GM12878 (cell line): ENCODE measurements at regions not wholly inside any gene's neighbourhood (a gene's known extent, or its start where the extent isn't known, plus 50 kb on each side); places are given as distances from the start of the nearest gene placed in this dataset.

ENCODE experiments used
- ATAC-seq: fragments of 200-7000 bp; cut with Tn5 transposase; 3 replicates; pipeline ENCODE4 v1.9.1; 2020; ENCODE audit warnings: mild to moderate bottlenecking, moderate library complexity
- BruUV-seq: library from RNA; stranded (reverse); fragments of 400-500 nt; replicated peaks from 2 replicates; lab custom pipeline; 2021; lab: Mats Ljungman, UMichigan
- CTCF ChIA-PET: fragments of 300-600 bp; sonication (Branson Sonifier 250); formaldehyde crosslinking; extraction: SDS; loops from one replicate; lab custom pipeline; 2021; ENCODE audit warnings: inconsistent platforms; lab: Yijun Ruan, JAX
- POLR2A ChIA-PET: fragments of 350-600 bp; formaldehyde crosslinking; extraction: SDS; loops from one replicate; lab custom pipeline; 2021; ENCODE audit warnings: inconsistent platforms; lab: Charles Lee
- RAD21 ChIA-PET: fragments of 300-600 bp; sonication (Branson Sonifier 250); formaldehyde crosslinking; loops from one replicate; lab custom pipeline; 2023; ENCODE audit warnings: antibody characterized with exemption; ENCODE audit not compliant: unreplicated experiment; lab: Charles Lee
- SMC1A ChIA-PET: fragments of 300-600 bp; sonication (Branson Sonifier 250); formaldehyde crosslinking; loops from one replicate; lab custom pipeline; 2023; ENCODE audit not compliant: unreplicated experiment, uncharacterized antibody; lab: Charles Lee
- DNase-seq: peaks from one replicate; pipeline ENCODE4 v3.0.0-alpha.2; 2011; ENCODE audit warnings: low read depth, low spot score
- FAIRE-seq: peaks from 3 replicates; lab custom pipeline; 2011; peaks lifted over from hg19 to GRCh38; lab: Jason Lieb, UNC
- H2AFZ ChIP-seq: 2 replicates; pipeline ENCODE4 v1.6.0; 2011; ENCODE audit warnings: low read depth, low read length, control low read depth; ENCODE audit not compliant: control insufficient read depth
- H3K27ac ChIP-seq: 2 replicates; pipeline ENCODE4 v1.5.1; 2011; ENCODE audit warnings: control low read depth; ENCODE audit not compliant: control insufficient read depth, insufficient read depth
- H3K27me3 ChIP-seq, 2 experiments: replicated peaks in 1 of 2; 2 replicates each; pipeline versions ENCODE4 v1.6.0 to v1.6.1; 2011; ENCODE audit warnings: low read length in 1 of 2; ENCODE audit not compliant: control insufficient read depth in 2 of 2, insufficient read depth in 2 of 2
- H3K36me3 ChIP-seq, 2 experiments: 2 replicates each; pipeline ENCODE4 v1.5.1; 2011; ENCODE audit warnings: low read length in 1 of 2; ENCODE audit not compliant: control insufficient read depth in 2 of 2, insufficient read depth in 2 of 2
- H3K4me1 ChIP-seq: 2 replicates; pipeline ENCODE4 v1.6.1; 2011; ENCODE audit warnings: mild to moderate bottlenecking, low read length, moderate library complexity, mixed read lengths; ENCODE audit not compliant: control insufficient read depth, insufficient read depth
- H3K4me2 ChIP-seq: 2 replicates; pipeline ENCODE4 v1.6.0; 2011; ENCODE audit warnings: control low read depth; ENCODE audit not compliant: control insufficient read depth, insufficient read depth
- H3K4me3 ChIP-seq: fragments of 200-600 bp; sonication (generic); 2 replicates; pipeline ENCODE4 v1.5.1; 2016
- H3K79me2 ChIP-seq: 2 replicates; pipeline ENCODE4 v1.6.0; 2011; ENCODE audit warnings: low read length; ENCODE audit not compliant: control insufficient read depth, insufficient read depth
- H3K9ac ChIP-seq: 2 replicates; pipeline ENCODE4 v1.8.0; 2011; ENCODE audit warnings: low read length, control low read depth, mixed read lengths; ENCODE audit not compliant: control insufficient read depth, insufficient read depth
- H3K9me3 ChIP-seq: replicated peaks from 3 replicates; pipeline ENCODE4 v1.5.1; 2011; ENCODE audit warnings: mild to moderate bottlenecking, low read length; ENCODE audit not compliant: control insufficient read depth, insufficient read depth
- H4K20me1 ChIP-seq: 2 replicates; pipeline ENCODE4 v1.6.0; 2011; ENCODE audit not compliant: control insufficient read depth, insufficient read depth
- CHD4 ChIP-seq: fragments of 200-600 bp; sonication (generic); IDR thresholded peaks from 2 replicates; pipeline ENCODE4 v1.6.1; 2016; ENCODE audit warnings: mild to moderate bottlenecking
- EP300 ChIP-seq, 2 experiments: fragments of 150-350 bp in 1 of 2; IDR thresholded peaks; 2 replicates each; pipeline ENCODE4 v1.6.1; 2011 to 2012; ENCODE audit warnings: low read depth in 2 of 2, low read length in 2 of 2, borderline replicate concordance in 1 of 2, improper control_type of control experiment in 1 of 2, inconsistent platforms in 1 of 2; ENCODE audit not compliant: control insufficient read depth in 1 of 2
- ETV6 ChIP-seq, 2 experiments: fragments of 450-650 bp in 1 of 2; IDR thresholded peaks in 1 of 2; conservative IDR thresholded peaks in 1 of 2; 2 replicates each; pipeline ENCODE4 v1.6.1; 2014; ENCODE audit warnings: antibody characterized with exemption in 1 of 2, borderline replicate concordance in 1 of 2, low read depth in 1 of 2, mild to moderate bottlenecking in 1 of 2, moderate library complexity in 1 of 2
- MTA3 ChIP-seq: IDR thresholded peaks from 2 replicates; pipeline ENCODE4 v1.6.1; 2012; ENCODE audit warnings: low read length, inconsistent platforms, borderline replicate concordance
- SUZ12 ChIP-seq: fragments of 200-600 bp; sonication (generic); IDR thresholded peaks from one replicate; pipeline ENCODE4 v1.6.1; 2018; ENCODE audit warnings: antibody characterized with exemption, mild to moderate bottlenecking; ENCODE audit not compliant: unreplicated experiment
- WGBS: methylation state at CpG from one replicate; pipeline ENCODE4 v1.1.6; 2016; ENCODE audit warnings: low lambda C conversion rate; ENCODE audit not compliant: insufficient replicate concordance, insufficient coverage; ENCODE audit errors: missing lambda C conversion rate; 5-methylcytosine and 5-hydroxymethylcytosine counted together
- in situ Hi-C: fragments of 300-500 bp; cut with MboI; formaldehyde crosslinking; loops from 9 replicates; pipeline ENCODE4 v1.14.3; 2018; ENCODE audit warnings: mixed read lengths
- intact Hi-C: fragments of 100-400 bp; cut with micrococcal nuclease; formaldehyde crosslinking; loops from one replicate; pipeline ENCODE4 v1.14.2; 2022; ENCODE audit not compliant: unreplicated experiment
- TF ChIP-seq, protein P1 (sequence below): IDR thresholded peaks from 2 replicates; pipeline ENCODE4 v1.6.1; 2012; ENCODE audit warnings: low read length, inconsistent platforms
- TF ChIP-seq, protein P2 (sequence below): fragments of 450-650 bp; IDR thresholded peaks from 2 replicates; pipeline ENCODE4 v1.6.1; 2018; ENCODE audit warnings: mild to moderate bottlenecking, low read depth, moderate library complexity; ENCODE audit not compliant: partially characterized antibody
- TF ChIP-seq, protein P3 (sequence below): fragments of 450-650 bp; IDR thresholded peaks from 2 replicates; pipeline ENCODE4 v1.6.1; 2017; ENCODE audit warnings: low read depth, mild to moderate bottlenecking, moderate library complexity
- TF ChIP-seq, protein P4 (sequence below): fragments of 450-650 bp; IDR thresholded peaks from 2 replicates; pipeline ENCODE4 v1.6.1; 2016; ENCODE audit warnings: mild to moderate bottlenecking

DNA sequence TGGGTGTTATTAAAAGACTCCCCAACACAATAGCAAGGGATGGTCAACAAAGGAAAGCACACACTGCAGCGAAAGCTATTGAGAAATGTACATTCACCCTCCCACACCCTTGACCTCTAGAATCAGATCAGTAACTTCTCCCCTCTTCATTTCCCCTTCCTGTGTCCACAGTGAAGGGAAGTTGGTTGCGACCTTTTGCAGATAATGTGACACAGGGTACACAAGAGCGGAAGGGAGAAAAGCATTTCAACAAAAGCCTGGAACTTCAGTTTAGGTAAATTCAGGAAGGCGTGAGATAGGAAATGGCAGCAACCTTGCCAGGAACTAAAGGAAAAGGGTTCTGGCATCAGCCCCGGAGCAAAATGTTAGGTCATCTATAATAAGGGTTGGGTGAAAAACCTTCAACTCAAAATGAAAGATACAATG lies 899.8 kb downstream of the MCTP2 start (continued):
- TF ChIP-seq, protein P1, sequence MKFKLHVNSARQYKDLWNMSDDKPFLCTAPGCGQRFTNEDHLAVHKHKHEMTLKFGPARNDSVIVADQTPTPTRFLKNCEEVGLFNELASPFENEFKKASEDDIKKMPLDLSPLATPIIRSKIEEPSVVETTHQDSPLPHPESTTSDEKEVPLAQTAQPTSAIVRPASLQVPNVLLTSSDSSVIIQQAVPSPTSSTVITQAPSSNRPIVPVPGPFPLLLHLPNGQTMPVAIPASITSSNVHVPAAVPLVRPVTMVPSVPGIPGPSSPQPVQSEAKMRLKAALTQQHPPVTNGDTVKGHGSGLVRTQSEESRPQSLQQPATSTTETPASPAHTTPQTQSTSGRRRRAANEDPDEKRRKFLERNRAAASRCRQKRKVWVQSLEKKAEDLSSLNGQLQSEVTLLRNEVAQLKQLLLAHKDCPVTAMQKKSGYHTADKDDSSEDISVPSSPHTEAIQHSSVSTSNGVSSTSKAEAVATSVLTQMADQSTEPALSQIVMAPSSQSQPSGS = no peak
- TF ChIP-seq, protein P2, sequence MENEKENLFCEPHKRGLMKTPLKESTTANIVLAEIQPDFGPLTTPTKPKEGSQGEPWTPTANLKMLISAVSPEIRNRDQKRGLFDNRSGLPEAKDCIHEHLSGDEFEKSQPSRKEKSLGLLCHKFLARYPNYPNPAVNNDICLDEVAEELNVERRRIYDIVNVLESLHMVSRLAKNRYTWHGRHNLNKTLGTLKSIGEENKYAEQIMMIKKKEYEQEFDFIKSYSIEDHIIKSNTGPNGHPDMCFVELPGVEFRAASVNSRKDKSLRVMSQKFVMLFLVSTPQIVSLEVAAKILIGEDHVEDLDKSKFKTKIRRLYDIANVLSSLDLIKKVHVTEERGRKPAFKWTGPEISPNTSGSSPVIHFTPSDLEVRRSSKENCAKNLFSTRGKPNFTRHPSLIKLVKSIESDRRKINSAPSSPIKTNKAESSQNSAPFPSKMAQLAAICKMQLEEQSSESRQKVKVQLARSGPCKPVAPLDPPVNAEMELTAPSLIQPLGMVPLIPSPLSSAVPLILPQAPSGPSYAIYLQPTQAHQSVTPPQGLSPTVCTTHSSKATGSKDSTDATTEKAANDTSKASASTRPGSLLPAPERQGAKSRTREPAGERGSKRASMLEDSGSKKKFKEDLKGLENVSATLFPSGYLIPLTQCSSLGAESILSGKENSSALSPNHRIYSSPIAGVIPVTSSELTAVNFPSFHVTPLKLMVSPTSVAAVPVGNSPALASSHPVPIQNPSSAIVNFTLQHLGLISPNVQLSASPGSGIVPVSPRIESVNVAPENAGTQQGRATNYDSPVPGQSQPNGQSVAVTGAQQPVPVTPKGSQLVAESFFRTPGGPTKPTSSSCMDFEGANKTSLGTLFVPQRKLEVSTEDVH = no peak
- TF ChIP-seq EP300 (IDR thresholded peaks at IDR 0.05; ENCODE audit: borderline replicate concordance in 1 of 2, control insufficient read depth in 1 of 2, low read depth in 2 of 2, low read length in 2 of 2) (no peak), SUZ12 (no peak), CHD4 (no peak)
- TF ChIP-seq, protein P3, sequence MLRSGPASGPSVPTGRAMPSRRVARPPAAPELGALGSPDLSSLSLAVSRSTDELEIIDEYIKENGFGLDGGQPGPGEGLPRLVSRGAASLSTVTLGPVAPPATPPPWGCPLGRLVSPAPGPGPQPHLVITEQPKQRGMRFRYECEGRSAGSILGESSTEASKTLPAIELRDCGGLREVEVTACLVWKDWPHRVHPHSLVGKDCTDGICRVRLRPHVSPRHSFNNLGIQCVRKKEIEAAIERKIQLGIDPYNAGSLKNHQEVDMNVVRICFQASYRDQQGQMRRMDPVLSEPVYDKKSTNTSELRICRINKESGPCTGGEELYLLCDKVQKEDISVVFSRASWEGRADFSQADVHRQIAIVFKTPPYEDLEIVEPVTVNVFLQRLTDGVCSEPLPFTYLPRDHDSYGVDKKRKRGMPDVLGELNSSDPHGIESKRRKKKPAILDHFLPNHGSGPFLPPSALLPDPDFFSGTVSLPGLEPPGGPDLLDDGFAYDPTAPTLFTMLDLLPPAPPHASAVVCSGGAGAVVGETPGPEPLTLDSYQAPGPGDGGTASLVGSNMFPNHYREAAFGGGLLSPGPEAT = no peak

DNA sequence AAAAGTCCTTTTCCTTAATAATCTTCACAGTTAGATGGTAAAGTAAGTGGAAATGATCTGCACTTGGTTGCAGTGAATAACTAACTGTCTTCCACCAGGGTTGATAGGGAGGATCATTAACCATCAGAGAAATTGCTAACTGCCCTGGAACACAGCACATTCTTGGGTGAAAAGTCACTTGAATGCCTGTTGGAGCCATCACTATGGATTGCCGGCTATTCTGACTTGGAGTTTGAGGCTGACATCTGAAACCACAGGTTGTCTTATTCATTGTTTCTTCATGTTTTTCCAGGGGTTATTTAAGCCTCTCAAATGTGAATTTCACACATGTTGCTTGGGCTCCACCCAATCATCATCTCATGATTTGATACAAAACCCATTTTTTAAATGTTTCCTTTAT lies 901.4 kb downstream of the MCTP2 start:
- ChIA-PET SMC1A (no interaction called here), CTCF (no interaction called here), POLR2A (no interaction called here), RAD21 (no interaction called here)
- no peaks in the 10 kb centered on the region for H3K79me2 ChIP-seq
- intact Hi-C loops (no loop called here), in situ Hi-C loops (no loop called here)
- H3K36me3 ChIP-seq = no peaks in the 10 kb centered on the region
- H3K4me2 ChIP-seq = no peak overlapping the region
- no peak overlapping the region for H3K27ac ChIP-seq
- no peaks in the 10 kb centered on the region for H3K4me1 ChIP-seq
- no peak overlapping the region for H2AFZ ChIP-seq
- ATAC-seq = no peak
- no peak for FAIRE-seq
- no TSS peak for BruUV-seq
- no peak overlapping the region for H3K4me3 ChIP-seq
- no peaks in the 10 kb centered on the region for H4K20me1 ChIP-seq
- H3K9me3 ChIP-seq = no peaks in the 10 kb centered on the region
- no peak for DNase-seq
- H3K27me3 ChIP-seq = no peaks in the 10 kb centered on the region
- no peak overlapping the region for H3K9ac ChIP-seq
- 10% methylated on average over 1 of the region's 1 CpG for WGBS
- no peak for TF ChIP-seq MTA3
- no peak for TF ChIP-seq ETV6 (conservative IDR thresholded peaks at IDR 0.05 in 1 of 2, IDR thresholded peaks at IDR 0.05 in 1 of 2; ENCODE audit: borderline replicate concordance in 1 of 2, low read depth in 1 of 2)
- TF ChIP-seq, protein P4, sequence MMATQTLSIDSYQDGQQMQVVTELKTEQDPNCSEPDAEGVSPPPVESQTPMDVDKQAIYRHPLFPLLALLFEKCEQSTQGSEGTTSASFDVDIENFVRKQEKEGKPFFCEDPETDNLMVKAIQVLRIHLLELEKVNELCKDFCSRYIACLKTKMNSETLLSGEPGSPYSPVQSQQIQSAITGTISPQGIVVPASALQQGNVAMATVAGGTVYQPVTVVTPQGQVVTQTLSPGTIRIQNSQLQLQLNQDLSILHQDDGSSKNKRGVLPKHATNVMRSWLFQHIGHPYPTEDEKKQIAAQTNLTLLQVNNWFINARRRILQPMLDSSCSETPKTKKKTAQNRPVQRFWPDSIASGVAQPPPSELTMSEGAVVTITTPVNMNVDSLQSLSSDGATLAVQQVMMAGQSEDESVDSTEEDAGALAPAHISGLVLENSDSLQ = no peak
- TF ChIP-seq, all 136 proteins: peak for 0
